Activated CD4-positive, alpha-beta T cell treated with anti-CD3 and anti-CD28 coated beads, Interleukin-2, Interleukin-4, amounts not matched to agents 100 ng/mL and 50 ng/mL, durations not matched to agents 16 hours and 8 hours (primary cell): ENCODE measurements at regions not wholly inside any gene's neighbourhood (a gene's known extent, or its start where the extent isn't known, plus 50 kb on each side); places are given as distances from the start of the nearest gene placed in this dataset.
"Not testable (repeated sequence)": the region's sequence is repeated elsewhere in the genome, so short reads cannot be mapped to it uniquely, and the experiment has no call there.

ENCODE experiments used
- DNase-seq: peaks from one replicate; pipeline ENCODE4 v3.0.0-alpha.2; 2020; ENCODE audit warnings: low spot score

GRCh38 chr6:169979873-169980432 lies 228.5 kb downstream of the ERMARD start:
- DNase-seq: no peak

GRCh38 chr6:169978615-169979161 lies 227.3 kb downstream of the ERMARD start:
- no peak for DNase-seq

GRCh38 chr6:169977434-169978265 lies 226.2 kb downstream of the ERMARD start:
- DNase-seq: no peak

GRCh38 chr6:169976301-169977081 lies 225.1 kb downstream of the ERMARD start:
- DNase-seq: no peak

- no peak for DNase-seq
Observed at GRCh38 chr6:169975701-169976100, 224.3 kb downstream of the ERMARD start.

- no peak for DNase-seq
Observed at GRCh38 chr6:169975286-169975685, 223.9 kb downstream of the ERMARD start.

- DNase-seq: no peak
Observed at GRCh38 chr6:169974663-169975062, 223.2 kb downstream of the ERMARD start.

- DNase-seq: not testable (repeated sequence)
Observed at GRCh38 chr6:169973588-169974467, 222.4 kb downstream of the ERMARD start.

- DNase-seq: no peak
Observed at GRCh38 chr6:169972736-169973135, 221.3 kb downstream of the ERMARD start.

GRCh38 chr6:169972101-169972651 lies 220.8 kb downstream of the ERMARD start:
- no peak for DNase-seq

- no peak for DNase-seq
Observed at GRCh38 chr6:169971081-169971861, 219.8 kb downstream of the ERMARD start.

- DNase-seq: no peak
Observed at GRCh38 chr6:169970306-169970988, 219.0 kb downstream of the ERMARD start.

GRCh38 chr6:169969372-169970099 lies 218.1 kb downstream of the ERMARD start:
- no peak for DNase-seq

- no peak for DNase-seq
Observed at GRCh38 chr6:169968541-169969270, 217.3 kb downstream of the ERMARD start.

- DNase-seq: no peak
Observed at GRCh38 chr6:169967687-169968086, 216.3 kb downstream of the ERMARD start.

GRCh38 chr6:169966312-169967181 lies 215.1 kb downstream of the ERMARD start:
- DNase-seq: no peak

GRCh38 chr6:169965657-169966311 lies 214.4 kb downstream of the ERMARD start:
- DNase-seq: no peak
